ENCODE measurements at regions not wholly inside any gene's neighbourhood (a gene's known extent, or its start where the extent isn't known, plus 50 kb on each side); places are given as distances from the start of the nearest gene placed in this dataset.

GRCh38 chr4:138724530-138724929 lies 291.1 kb upstream of the NOCT start:
- Histone ChIP-seq H3K27ac (peak overlapping the region; percentile 76), H3K4me3 (ENCODE audit: low read depth, low read length) (no peak overlapping the region), H3K27me3 (ENCODE audit: control insufficient read depth, insufficient read depth, low read length) (no peaks in the 10 kb centered on the region), H3K4me2 (ENCODE audit: low read length) (no peak overlapping the region), H3K4me1 (no peaks in the 10 kb centered on the region), H3K9ac (no peak overlapping the region), H3K79me2 (no peaks in the 10 kb centered on the region), H2AFZ (peak overlapping the region; percentile 42), H3K36me3 (ENCODE audit: control insufficient read depth, insufficient read depth, low read length) (no peaks in the 10 kb centered on the region), H3K9me3 (ENCODE audit: control insufficient read depth, low read length) (no peaks in the 10 kb centered on the region)
- no peak for TF ChIP-seq CTCF (IDR thresholded peaks at IDR 0.05)

- Histone ChIP-seq H3K27ac (no peak overlapping the region), H3K79me2 (no peaks in the 10 kb centered on the region), H3K4me3 (ENCODE audit: low read depth, low read length) (no peak overlapping the region), H3K36me3 (ENCODE audit: control insufficient read depth, insufficient read depth, low read length) (no peaks in the 10 kb centered on the region), H2AFZ (no peak overlapping the region), H3K9me3 (ENCODE audit: control insufficient read depth, low read length) (no peaks in the 10 kb centered on the region), H3K4me1 (peaks cover 2% of the 10 kb centered on the region), H3K9ac (no peak overlapping the region), H3K4me2 (ENCODE audit: low read length) (no peak overlapping the region), H3K27me3 (ENCODE audit: control insufficient read depth, insufficient read depth, low read length) (no peaks in the 10 kb centered on the region)
- no peak for TF ChIP-seq CTCF (IDR thresholded peaks at IDR 0.05)
These were observed 298.8 kb upstream of the NOCT start for GRCh38 chr4:138716559-138717335.

GRCh38 chr4:138710297-138710696 lies 305.3 kb upstream of the NOCT start:
- TF ChIP-seq CTCF (IDR thresholded peaks at IDR 0.05): no peak
- H3K4me1 ChIP-seq: peaks cover 2% of the 10 kb centered on the region
- no peaks in the 10 kb centered on the region for H3K27me3 ChIP-seq (ENCODE audit: control insufficient read depth, insufficient read depth, low read length)

GRCh38 chr4:138709859-138710258 lies 305.7 kb upstream of the NOCT start:
- Histone ChIP-seq H3K4me2 (ENCODE audit: low read length) (no peak overlapping the region), H3K36me3 (ENCODE audit: control insufficient read depth, insufficient read depth, low read length) (no peaks in the 10 kb centered on the region), H3K4me3 (ENCODE audit: low read depth, low read length) (no peak overlapping the region), H3K27me3 (ENCODE audit: control insufficient read depth, insufficient read depth, low read length) (no peaks in the 10 kb centered on the region), H3K79me2 (no peaks in the 10 kb centered on the region), H3K4me1 (peaks cover 1% of the 10 kb centered on the region), H3K27ac (no peak overlapping the region), H3K9ac (no peak overlapping the region), H2AFZ (no peak overlapping the region), H3K9me3 (ENCODE audit: control insufficient read depth, low read length) (no peaks in the 10 kb centered on the region)
- TF ChIP-seq CTCF (IDR thresholded peaks at IDR 0.05): no peak

More at GRCh38 chr4:138710297-138710696, 305.3 kb upstream of the NOCT start:
- Histone ChIP-seq H3K36me3 (ENCODE audit: control insufficient read depth, insufficient read depth, low read length) (no peaks in the 10 kb centered on the region), H3K79me2 (no peaks in the 10 kb centered on the region), H3K4me3 (ENCODE audit: low read depth, low read length) (no peak overlapping the region), H3K9ac (no peak overlapping the region), H3K4me2 (ENCODE audit: low read length) (no peak overlapping the region), H3K9me3 (ENCODE audit: control insufficient read depth, low read length) (no peaks in the 10 kb centered on the region), H2AFZ (no peak overlapping the region), H3K27ac (no peak overlapping the region)

Measured in parathyroid adenoma (tissue), 2 donors.